Fibroblast of pulmonary artery (primary cell): ENCODE measurements at regions not wholly inside any gene's neighbourhood (a gene's known extent, or its start where the extent isn't known, plus 50 kb on each side); places are given as distances from the start of the nearest gene placed in this dataset.

Experiments
- DNase-seq: peaks from one replicate; pipeline ENCODE4 v3.0.0-alpha.2; 2010; ENCODE audit warnings: low read depth
- H3K4me3 ChIP-seq: replicated peaks from 2 replicates; pipeline ENCODE4 v1.5.1; 2011; ENCODE audit warnings: low read depth, mild to moderate bottlenecking, control low read depth, low read length, moderate library complexity
- CTCF ChIP-seq: IDR thresholded peaks from 2 replicates; pipeline ENCODE4 v1.5.1; 2011; ENCODE audit warnings: mild to moderate bottlenecking, control low read depth, low read length, inconsistent platforms; ENCODE audit errors: missing control alignments

- no peak overlapping the region for H3K4me3 ChIP-seq
- TF ChIP-seq CTCF: no peak
- DNase-seq: no peak
These were observed 78.0 kb upstream of the OXGR1 start for GRCh38 chr13:97072297-97072696.

- DNase-seq: no peak
- H3K4me3 ChIP-seq: no peak overlapping the region
- no peak for TF ChIP-seq CTCF
These were observed 80.3 kb upstream of the OXGR1 start for GRCh38 chr13:97074618-97075017.

- peak; percentile 76 for DNase-seq
- peak overlapping the region; percentile 6 for H3K4me3 ChIP-seq
- no peak for TF ChIP-seq CTCF
These were observed 82.6 kb upstream of the OXGR1 start for GRCh38 chr13:97076898-97077297.

- H3K4me3 ChIP-seq: peak overlapping the region; percentile 6
- DNase-seq: no peak
- TF ChIP-seq CTCF: no peak
These were observed 83.1 kb upstream of the OXGR1 start for GRCh38 chr13:97077341-97077740.

GRCh38 chr13:97079726-97080125 lies 85.5 kb upstream of the OXGR1 start:
- DNase-seq: no peak
- no peak for TF ChIP-seq CTCF
- H3K4me3 ChIP-seq: no peak overlapping the region

- H3K4me3 ChIP-seq: no peak overlapping the region
- no peak for DNase-seq
- TF ChIP-seq CTCF: no peak
These were observed 88.4 kb upstream of the OXGR1 start for GRCh38 chr13:97082461-97083207.

- TF ChIP-seq CTCF: no peak
- no peak overlapping the region for H3K4me3 ChIP-seq
- no peak for DNase-seq
These were observed 96.9 kb upstream of the OXGR1 start for GRCh38 chr13:97091196-97091595.
